ENCODE measurements at regions not wholly inside any gene's neighbourhood (a gene's known extent, or its start where the extent isn't known, plus 50 kb on each side); places are given as distances from the start of the nearest gene placed in this dataset.

DNA sequence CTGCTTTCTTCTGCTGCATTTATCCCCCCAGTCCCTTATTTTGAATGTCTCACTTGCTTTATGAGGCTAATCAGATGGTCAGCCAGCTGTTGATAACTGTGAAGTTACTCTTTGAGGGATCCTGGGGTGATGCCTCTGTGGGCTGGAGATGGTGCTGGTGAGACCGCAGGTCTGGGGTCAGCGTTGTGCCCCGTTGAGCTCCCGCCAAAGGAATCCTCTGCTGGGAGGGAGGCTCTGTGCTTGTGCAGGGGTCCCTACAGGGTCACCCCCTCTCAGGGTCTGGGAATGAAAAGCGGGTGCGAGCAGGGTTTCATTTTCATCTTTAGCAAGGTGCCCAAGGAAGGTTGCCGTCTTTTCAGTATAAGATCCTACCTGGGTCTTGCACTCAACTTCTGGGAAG is 161.2 kb upstream of the RTL1 start:
- TF ChIP-seq, protein P1, sequence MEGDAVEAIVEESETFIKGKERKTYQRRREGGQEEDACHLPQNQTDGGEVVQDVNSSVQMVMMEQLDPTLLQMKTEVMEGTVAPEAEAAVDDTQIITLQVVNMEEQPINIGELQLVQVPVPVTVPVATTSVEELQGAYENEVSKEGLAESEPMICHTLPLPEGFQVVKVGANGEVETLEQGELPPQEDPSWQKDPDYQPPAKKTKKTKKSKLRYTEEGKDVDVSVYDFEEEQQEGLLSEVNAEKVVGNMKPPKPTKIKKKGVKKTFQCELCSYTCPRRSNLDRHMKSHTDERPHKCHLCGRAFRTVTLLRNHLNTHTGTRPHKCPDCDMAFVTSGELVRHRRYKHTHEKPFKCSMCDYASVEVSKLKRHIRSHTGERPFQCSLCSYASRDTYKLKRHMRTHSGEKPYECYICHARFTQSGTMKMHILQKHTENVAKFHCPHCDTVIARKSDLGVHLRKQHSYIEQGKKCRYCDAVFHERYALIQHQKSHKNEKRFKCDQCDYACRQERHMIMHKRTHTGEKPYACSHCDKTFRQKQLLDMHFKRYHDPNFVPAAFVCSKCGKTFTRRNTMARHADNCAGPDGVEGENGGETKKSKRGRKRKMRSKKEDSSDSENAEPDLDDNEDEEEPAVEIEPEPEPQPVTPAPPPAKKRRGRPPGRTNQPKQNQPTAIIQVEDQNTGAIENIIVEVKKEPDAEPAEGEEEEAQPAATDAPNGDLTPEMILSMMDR (conservative IDR thresholded peaks at IDR 0.05; ENCODE audit: low read depth, low read length), result no peak
- TF ChIP-seq EZH2 (IDR thresholded peaks at IDR 0.05; ENCODE audit: borderline replicate concordance, low read depth, low read length, poor library complexity, severe bottlenecking), result no peak

All from A673 (cell line).